Small intestine (tissue), 7 donors: ENCODE measurements at regions not wholly inside any gene's neighbourhood (a gene's known extent, or its start where the extent isn't known, plus 50 kb on each side); places are given as distances from the start of the nearest gene placed in this dataset.
A peak's percentile ranks its signal among the peaks of the same experiment; 100 is the strongest.

Source experiments
- DNase-seq, 2 donors: peaks; one replicate each; pipeline versions ENCODE4 v3.0.0 to v3.0.0-alpha.2; 2013
- FAIRE-seq: peaks from 2 replicates; lab custom pipeline; 2012; peaks lifted over from hg19 to GRCh38; lab: Jason Lieb, UNC
- H3K27ac ChIP-seq, 3 donors: one replicate each; pipeline ENCODE4 v1.5.1; 2013; ENCODE audit warnings: low read length in 2 of 3, mild to moderate bottlenecking in 2 of 3, control low read depth in 1 of 3, inconsistent platforms in 1 of 3, low read depth in 1 of 3, moderate library complexity in 1 of 3
- H3K27me3 ChIP-seq, 3 donors: one replicate each; pipeline ENCODE4 v1.6.1; 2013; ENCODE audit warnings: low read length in 3 of 3, inconsistent platforms in 1 of 3; ENCODE audit not compliant: control insufficient read depth in 3 of 3, insufficient read depth in 3 of 3
- H3K36me3 ChIP-seq, 3 donors: one replicate each; pipeline ENCODE4 v1.6.1; 2013; ENCODE audit warnings: low read length in 3 of 3, inconsistent platforms in 1 of 3, low read depth in 1 of 3, mild to moderate bottlenecking in 1 of 3, moderate library complexity in 1 of 3; ENCODE audit not compliant: control insufficient read depth in 3 of 3, insufficient read depth in 2 of 3
- H3K4me1 ChIP-seq, 3 donors: one replicate each; pipeline ENCODE4 v1.6.1; 2013; ENCODE audit warnings: low read length in 2 of 3, inconsistent platforms in 1 of 3, low read depth in 1 of 3, mild to moderate bottlenecking in 1 of 3, moderate library complexity in 1 of 3; ENCODE audit not compliant: control insufficient read depth in 3 of 3, insufficient read depth in 2 of 3
- H3K4me3 ChIP-seq, 3 donors: one replicate each; pipeline ENCODE4 v1.5.1; 2013; ENCODE audit warnings: low read length in 3 of 3, control low read depth in 1 of 3, inconsistent platforms in 1 of 3, low read depth in 1 of 3, mild to moderate bottlenecking in 1 of 3, moderate library complexity in 1 of 3
- H3K9me3 ChIP-seq, 2 donors: one replicate each; pipeline ENCODE4 v1.6.1; 2013; ENCODE audit warnings: low read depth in 1 of 2, low read length in 1 of 2; ENCODE audit not compliant: control insufficient read depth in 2 of 2, insufficient read depth in 1 of 2
- WGBS, 3 donors: extraction: QIAGEN DNeasy Blood & Tissue Kit; methylation state at CpG; one replicate each; pipeline ENCODE4 v1.1.7; 2013; 5-methylcytosine and 5-hydroxymethylcytosine counted together
- donor health status: healthy with polysubstance abuse.
- donor health status: control.
- donor health status: control.
- donor health status: Bipolar disorder and iron deficiency.
- donor health status: healthy.

GRCh38 chr6:102907181-102907580 lies 1513.7 kb downstream of the GRIK2 start:
- Histone ChIP-seq H3K4me3 (no peak overlapping the region), H3K36me3 (no peaks in the 10 kb centered on the region), H3K4me1 (no peaks in the 10 kb centered on the region), H3K27ac (no peak overlapping the region), H3K9me3 (peaks cover 0 to 4% of the 10 kb centered on the region in 2 donors), H3K27me3 (no peaks in the 10 kb centered on the region)
- no peak for DNase-seq
- WGBS, 3 donors = 68 to 77% (median 71%) methylated on average over 6 of the region's 6 CpGs
- no peak for FAIRE-seq

GRCh38 chr6:102902471-102902870 lies 1509.0 kb downstream of the GRIK2 start:
- Histone ChIP-seq H3K27ac (no peak overlapping the region), H3K36me3 (no peaks in the 10 kb centered on the region), H3K4me3 (no peak overlapping the region), H3K4me1 (no peaks in the 10 kb centered on the region), H3K9me3 (peaks cover 0 to 4% of the 10 kb centered on the region in 2 donors), H3K27me3 (no peaks in the 10 kb centered on the region)
- WGBS, 3 donors = 8 to 44% (median 20%) methylated on average over 1 of the region's 1 CpG
- no peak for DNase-seq
- no peak for FAIRE-seq

- peaks cover 0 to 4% of the 10 kb centered on the region in 2 donors for H3K9me3 ChIP-seq
- no peaks in the 10 kb centered on the region for H3K4me1 ChIP-seq
- H3K4me3 ChIP-seq = no peak overlapping the region
- H3K27ac ChIP-seq = no peak overlapping the region
- no peaks in the 10 kb centered on the region for H3K27me3 ChIP-seq
- FAIRE-seq = no peak
- DNase-seq = no peak
- WGBS, 3 donors = 58 to 69% (median 64%) methylated on average over 4 of the region's 4 CpGs
- no peaks in the 10 kb centered on the region for H3K36me3 ChIP-seq
These were observed 1502.2 kb downstream of the GRIK2 start for GRCh38 chr6:102895683-102896082.

GRCh38 chr6:102885165-102885564 lies 1491.7 kb downstream of the GRIK2 start:
- Histone ChIP-seq H3K9me3 (no peaks in the 10 kb centered on the region), H3K36me3 (no peaks in the 10 kb centered on the region), H3K4me3 (no peak overlapping the region), H3K27ac (no peak overlapping the region), H3K27me3 (no peaks in the 10 kb centered on the region), H3K4me1 (no peaks in the 10 kb centered on the region)
- FAIRE-seq (no peak), DNase-seq (no peak)
- WGBS, 3 donors = 56 to 67% (median 64%) methylated on average over 2 of the region's 2 CpGs

- H3K9me3 ChIP-seq = no peaks in the 10 kb centered on the region
- H3K36me3 ChIP-seq = no peaks in the 10 kb centered on the region
- peaks cover 0 to 5% (median 0%) of the 10 kb centered on the region in 3 donors for H3K4me1 ChIP-seq
- H3K4me3 ChIP-seq = no peak overlapping the region
- no peak for FAIRE-seq
- 19 to 55% (median 32%) methylated on average over 2 of the region's 2 CpGs for WGBS, 3 donors
- no peaks in the 10 kb centered on the region for H3K27me3 ChIP-seq
- DNase-seq = peak; percentile 30 to 31
- H3K27ac ChIP-seq = no peak overlapping the region
These were observed 1459.9 kb downstream of the GRIK2 start for GRCh38 chr6:102853249-102853955.

- Histone ChIP-seq H3K4me1 (peaks cover 0 to 5% (median 0%) of the 10 kb centered on the region in 3 donors), H3K27me3 (no peaks in the 10 kb centered on the region), H3K4me3 (no peak overlapping the region), H3K27ac (no peak overlapping the region), H3K36me3 (no peaks in the 10 kb centered on the region), H3K9me3 (no peaks in the 10 kb centered on the region)
- no peak for FAIRE-seq
- DNase-seq = no peak
- WGBS, 3 donors = 59 to 70% (median 59%) methylated on average over 1 of the region's 1 CpG
These were observed 1455.3 kb downstream of the GRIK2 start for GRCh38 chr6:102848796-102849195.

GRCh38 chr6:102848210-102848609 lies 1454.7 kb downstream of the GRIK2 start:
- Histone ChIP-seq H3K4me3 (no peak overlapping the region), H3K36me3 (no peaks in the 10 kb centered on the region), H3K4me1 (peaks cover 0 to 4% (median 0%) of the 10 kb centered on the region in 3 donors), H3K27me3 (no peaks in the 10 kb centered on the region), H3K27ac (no peak overlapping the region), H3K9me3 (no peaks in the 10 kb centered on the region)
- no peak for DNase-seq
- FAIRE-seq = no peak
- whole genome bisulfite sequencing, 3 donors = 63 to 74% (median 69%) methylated on average over 3 of the region's 3 CpGs

- Histone ChIP-seq H3K27me3 (no peaks in the 10 kb centered on the region), H3K4me1 (no peaks in the 10 kb centered on the region), H3K27ac (no peak overlapping the region), H3K4me3 (no peak overlapping the region), H3K9me3 (no peaks in the 10 kb centered on the region), H3K36me3 (no peaks in the 10 kb centered on the region)
- 32 to 50% (median 38%) methylated on average over 2 of the region's 2 CpGs for WGBS, 3 donors
- FAIRE-seq = no peak
- no peak for DNase-seq
These were observed 1447.6 kb downstream of the GRIK2 start for GRCh38 chr6:102841060-102841459.

- no peaks in the 10 kb centered on the region for H3K36me3 ChIP-seq
- H3K9me3 ChIP-seq = no peaks in the 10 kb centered on the region
- no peak overlapping the region for H3K4me3 ChIP-seq
- H3K27me3 ChIP-seq = no peaks in the 10 kb centered on the region
- no peak for FAIRE-seq
- 91 to 97% (median 95%) methylated on average over 1 of the region's 1 CpG for WGBS, 3 donors
- DNase-seq = no peak
- no peaks in the 10 kb centered on the region for H3K4me1 ChIP-seq
- no peak overlapping the region for H3K27ac ChIP-seq
These were observed 1438.5 kb downstream of the GRIK2 start for GRCh38 chr6:102832021-102832420.
